ENCODE measurements at regions not wholly inside any gene's neighbourhood (a gene's known extent, or its start where the extent isn't known, plus 50 kb on each side); places are given as distances from the start of the nearest gene placed in this dataset.

- DNase-seq (ENCODE audit: low read depth) = no peak
Measured at GRCh38 chr15:31828594-31828993, 201.7 kb upstream of the CHRNA7 start.

- no peak for DNase-seq (ENCODE audit: low read depth)
Measured at GRCh38 chr15:31830591-31830990, 199.7 kb upstream of the CHRNA7 start.

- no peak for DNase-seq (ENCODE audit: low read depth)
Measured at GRCh38 chr15:31831596-31831995, 198.7 kb upstream of the CHRNA7 start.

- DNase-seq (ENCODE audit: low read depth) = no peak
Measured at GRCh38 chr15:31834654-31835053, 195.7 kb upstream of the CHRNA7 start.

- DNase-seq (ENCODE audit: low read depth) = no peak
Measured at GRCh38 chr15:31839388-31839787, 190.9 kb upstream of the CHRNA7 start.

- DNase-seq (ENCODE audit: low read depth) = no peak
Measured at GRCh38 chr15:31840849-31841476, 189.4 kb upstream of the CHRNA7 start.

GRCh38 chr15:31842532-31843195 lies 187.7 kb upstream of the CHRNA7 start:
- no peak for DNase-seq (ENCODE audit: low read depth)

- DNase-seq (ENCODE audit: low read depth) = no peak
Measured at GRCh38 chr15:31843426-31844055, 186.8 kb upstream of the CHRNA7 start.

GRCh38 chr15:31845791-31846190 lies 184.5 kb upstream of the CHRNA7 start:
- DNase-seq (ENCODE audit: low read depth) = no peak

GRCh38 chr15:31847961-31848360 lies 182.4 kb upstream of the CHRNA7 start:
- DNase-seq (ENCODE audit: low read depth) = no peak

- no peak for DNase-seq (ENCODE audit: low read depth)
Measured at GRCh38 chr15:31848621-31849020, 181.7 kb upstream of the CHRNA7 start.

GRCh38 chr15:31852933-31853799 lies 177.1 kb upstream of the CHRNA7 start:
- DNase-seq (ENCODE audit: low read depth) = no peak

GRCh38 chr15:31856581-31856980 lies 173.7 kb upstream of the CHRNA7 start:
- DNase-seq (ENCODE audit: low read depth) = no peak

GRCh38 chr15:31857194-31857593 lies 173.1 kb upstream of the CHRNA7 start:
- no peak for DNase-seq (ENCODE audit: low read depth)

GRCh38 chr15:31858026-31858425 lies 172.3 kb upstream of the CHRNA7 start:
- DNase-seq (ENCODE audit: low read depth) = no peak

- no peak for DNase-seq (ENCODE audit: low read depth)
Measured at GRCh38 chr15:31866248-31866647, 164.1 kb upstream of the CHRNA7 start.

- DNase-seq (ENCODE audit: low read depth) = peak; percentile 35
Measured at GRCh38 chr15:31867536-31868442, 162.5 kb upstream of the CHRNA7 start.

- DNase-seq (ENCODE audit: low read depth) = no peak
Measured at GRCh38 chr15:31869686-31870307, 160.5 kb upstream of the CHRNA7 start.

- DNase-seq (ENCODE audit: low read depth) = peak; percentile 71
Measured at GRCh38 chr15:31870328-31871165, 159.8 kb upstream of the CHRNA7 start, which contains the start of gene OTUD7A. Gene OTUD7A (minus strand): TSS chr15:31870673.

Measured in stimulated activated CD8-positive, alpha-beta memory T cell treated with anti-CD3 and anti-CD28 coated beads, Interleukin-4, amount 100 ng/mL, for 24 hours (primary cell).